ENCODE measurements at regions not wholly inside any gene's neighbourhood (a gene's known extent, or its start where the extent isn't known, plus 50 kb on each side); places are given as distances from the start of the nearest gene placed in this dataset.

DNA sequence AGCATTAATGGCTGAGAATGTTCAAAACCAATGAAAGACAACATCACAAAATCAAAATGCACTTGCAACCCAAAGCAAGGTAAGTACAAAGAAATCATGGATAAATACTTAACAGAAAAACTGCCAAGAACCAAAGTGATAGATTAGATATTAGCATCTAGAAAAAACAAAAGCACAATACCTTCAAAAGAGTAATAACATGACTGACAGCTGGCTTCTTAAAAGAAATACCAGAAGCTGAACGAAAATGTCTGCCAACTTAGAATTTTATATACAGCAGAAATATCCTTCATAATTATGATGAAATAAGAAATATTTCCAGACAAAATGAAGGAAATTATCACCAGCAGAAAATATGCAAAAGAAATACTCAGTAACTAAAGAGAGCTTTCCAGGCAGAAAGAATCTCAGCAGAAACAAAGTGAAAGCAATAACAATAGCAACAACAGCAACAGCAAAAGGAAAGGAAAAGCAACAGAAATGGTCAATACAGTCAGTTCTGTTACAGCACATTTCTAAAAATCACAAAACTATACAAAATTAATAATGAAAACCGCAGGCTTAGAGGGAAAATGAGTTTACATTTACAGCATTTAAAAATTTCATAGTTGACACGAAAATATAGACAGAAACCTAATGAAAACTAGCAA lies 121.5 kb upstream of the MAN1A1 start:
- Histone ChIP-seq H3K56ac (ENCODE audit: insufficient read length, low read depth, low read length) (no peak overlapping the region), H3K4me1 (ENCODE audit: insufficient read depth, low read length) (no peaks in the 10 kb centered on the region), H3K27me3 (ENCODE audit: insufficient read depth, low read length) (no peaks in the 10 kb centered on the region), H2BK12ac (ENCODE audit: insufficient read length, low read depth, low read length) (no peak overlapping the region), H2BK5ac (ENCODE audit: insufficient read length, low read length) (no peak overlapping the region), H2BK15ac (ENCODE audit: low read depth, low read length) (no peak overlapping the region), H4K20me1 (ENCODE audit: control insufficient read depth, insufficient read depth, insufficient read length) (no peaks in the 10 kb centered on the region), H3K9ac (ENCODE audit: extremely low read depth, insufficient read length, low read length) (no peak overlapping the region), H3K79me2 (ENCODE audit: insufficient read depth, low read length) (no peaks in the 10 kb centered on the region), H3K4me2 (ENCODE audit: insufficient read depth, insufficient read length, low read length) (no peak overlapping the region), H3K27ac (ENCODE audit: insufficient read length, low read depth, low read length) (no peak overlapping the region), H3K4ac (ENCODE audit: low read depth, low read length) (no peak overlapping the region), H4K5ac (ENCODE audit: insufficient read length, low read depth, low read length) (no peak overlapping the region), H3K23ac (ENCODE audit: insufficient read length, low read depth, low read length) (no peak overlapping the region), H3K9me3 (ENCODE audit: control insufficient read depth, low read depth, low read length) (no peaks in the 10 kb centered on the region), H2BK20ac (ENCODE audit: low read depth, low read length, poor library complexity, severe bottlenecking) (no peak overlapping the region), H3K79me1 (ENCODE audit: insufficient read depth, low read depth, low read length, poor library complexity, severe bottlenecking) (no peaks in the 10 kb centered on the region), H2AFZ (ENCODE audit: low read length) (no peak overlapping the region), H2BK120ac (ENCODE audit: low read depth, low read length, poor library complexity, severe bottlenecking) (no peak overlapping the region), H2AK5ac (ENCODE audit: insufficient read length, low read length) (no peak overlapping the region), H3T11ph (ENCODE audit: low read length) (no peak overlapping the region), H3K18ac (ENCODE audit: insufficient read length, low read depth, low read length) (no peak overlapping the region), H4K8ac (replicated peaks; ENCODE audit: insufficient read length, low read depth, low read length) (no peak overlapping the region), H3K14ac (ENCODE audit: insufficient read depth, low read length) (no peak overlapping the region), H3K23me2 (ENCODE audit: insufficient read length, low read depth, low read length, poor library complexity, severe bottlenecking) (no peaks in the 10 kb centered on the region), H4K91ac (ENCODE audit: insufficient read length, low read depth, low read length) (no peak overlapping the region)
- Mint-ChIP-seq H3K4me3 (no peak overlapping the region), H3K27me3 (ENCODE audit: low read depth) (no peaks in the 10 kb centered on the region), H3K4me1 (peaks cover 13 to 14% of the 10 kb centered on the region in 2 experiments), H3K36me3 (ENCODE audit: insufficient read depth in 1 of 3, low read depth in 3 of 3) (no peaks in the 10 kb centered on the region), H3K27ac (no peak overlapping the region; a peak in 2 of 7 replicates), H3K9me3 (no peaks in the 10 kb centered on the region)
- DNase-seq = no peak
- TF ChIP-seq, protein P1, sequence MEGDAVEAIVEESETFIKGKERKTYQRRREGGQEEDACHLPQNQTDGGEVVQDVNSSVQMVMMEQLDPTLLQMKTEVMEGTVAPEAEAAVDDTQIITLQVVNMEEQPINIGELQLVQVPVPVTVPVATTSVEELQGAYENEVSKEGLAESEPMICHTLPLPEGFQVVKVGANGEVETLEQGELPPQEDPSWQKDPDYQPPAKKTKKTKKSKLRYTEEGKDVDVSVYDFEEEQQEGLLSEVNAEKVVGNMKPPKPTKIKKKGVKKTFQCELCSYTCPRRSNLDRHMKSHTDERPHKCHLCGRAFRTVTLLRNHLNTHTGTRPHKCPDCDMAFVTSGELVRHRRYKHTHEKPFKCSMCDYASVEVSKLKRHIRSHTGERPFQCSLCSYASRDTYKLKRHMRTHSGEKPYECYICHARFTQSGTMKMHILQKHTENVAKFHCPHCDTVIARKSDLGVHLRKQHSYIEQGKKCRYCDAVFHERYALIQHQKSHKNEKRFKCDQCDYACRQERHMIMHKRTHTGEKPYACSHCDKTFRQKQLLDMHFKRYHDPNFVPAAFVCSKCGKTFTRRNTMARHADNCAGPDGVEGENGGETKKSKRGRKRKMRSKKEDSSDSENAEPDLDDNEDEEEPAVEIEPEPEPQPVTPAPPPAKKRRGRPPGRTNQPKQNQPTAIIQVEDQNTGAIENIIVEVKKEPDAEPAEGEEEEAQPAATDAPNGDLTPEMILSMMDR (conservative IDR thresholded peaks at IDR 0.05) = no peak
- WGBS (ENCODE audit: extremely low coverage, insufficient read length, low lambda C conversion rate) = no CpG with 5 or more reads among the region's 3 CpGs

All from H9 (cell line).